Vagina (tissue), 2 donors: ENCODE measurements at regions not wholly inside any gene's neighbourhood (a gene's known extent, or its start where the extent isn't known, plus 50 kb on each side); places are given as distances from the start of the nearest gene placed in this dataset.

Experiments used
- DNase-seq, 2 donors: peaks; one replicate each; pipeline ENCODE4 v3.0.0-alpha.2; 2017; ENCODE audit errors: extremely low spot score in 2 of 2
- H3K27ac ChIP-seq: fragments of 200-600 bp; sonication (generic); one replicate; pipeline ENCODE4 v1.5.1; 2019
- H3K27me3 ChIP-seq: fragments of 200-600 bp; sonication (generic); one replicate; pipeline ENCODE4 v1.5.1; 2019
- H3K36me3 ChIP-seq, 2 donors: fragments of 200-600 bp; sonication (generic); one replicate each; pipeline ENCODE4 v1.5.1; 2017 to 2019
- H3K4me1 ChIP-seq: fragments of 200-600 bp; sonication (generic); one replicate; pipeline ENCODE4 v1.5.1; 2019
- H3K4me3 ChIP-seq, 2 donors: fragments of 200-600 bp; sonication (generic); 1 replicate in 1 of 2; 2 replicates in 1 of 2; pipeline ENCODE4 v1.5.1; 2016 to 2019
- H3K9me3 ChIP-seq: fragments of 200-600 bp; sonication (generic); one replicate; pipeline ENCODE4 v1.5.1; 2019
- CTCF ChIP-seq, 3 experiments: fragments of 450-650 bp in 2 of 3; fragments of 200-600 bp in 1 of 3; sonication (generic) in 1 of 3; IDR thresholded peaks; one replicate each; pipeline ENCODE4 v1.5.1; 2017 to 2019; ENCODE audit warnings: antibody characterized with exemption in 3 of 3, mild to moderate bottlenecking in 2 of 3, moderate library complexity in 2 of 3
- POLR2A ChIP-seq, 2 donors: fragments of 450-650 bp; IDR thresholded peaks; one replicate each; pipeline ENCODE4 v1.6.1; 2017; ENCODE audit warnings: antibody characterized with exemption in 2 of 2, mild to moderate bottlenecking in 2 of 2, moderate library complexity in 2 of 2
- POLR2AphosphoS5 ChIP-seq, 2 donors: sonication (generic); formaldehyde crosslinking; IDR thresholded peaks; one replicate each; pipeline ENCODE4 v1.9.0; 2017; ENCODE audit warnings: antibody characterized with exemption in 2 of 2, mild to moderate bottlenecking in 2 of 2, low read depth in 1 of 2; ENCODE audit not compliant: insufficient read depth in 1 of 2
- intact Hi-C: fragments of 100-400 bp; cut with DNase I; formaldehyde crosslinking; loops from one replicate; pipeline ENCODE4 v1.15.1; 2023

DNA sequence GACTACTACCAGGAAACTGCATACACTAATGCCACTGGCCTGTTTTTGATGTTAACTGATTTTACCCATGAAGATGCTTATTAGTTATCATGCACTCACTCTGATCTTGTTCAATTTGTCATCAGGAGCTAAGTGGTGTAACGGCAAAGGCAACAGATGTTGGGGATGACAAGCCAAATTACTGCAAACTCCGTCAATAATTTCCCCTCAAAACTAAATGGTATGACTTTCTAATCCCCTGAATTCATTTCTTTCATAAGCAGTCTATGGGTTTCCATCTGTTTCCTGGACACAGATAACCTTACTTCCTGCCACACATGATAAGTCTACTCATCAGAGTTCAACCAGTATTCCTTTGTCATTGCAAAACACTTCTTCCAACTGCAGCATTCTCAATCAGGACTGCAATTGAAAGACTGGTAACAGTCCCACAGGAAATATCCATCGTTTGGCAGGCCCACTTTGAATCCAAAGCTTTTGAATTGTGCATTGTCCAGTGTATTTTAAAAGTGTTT, 96.2 kb upstream of the SMC2 start:
- Histone ChIP-seq H3K4me3 (no peak overlapping the region), H3K4me1 (no peaks in the 10 kb centered on the region), H3K27me3 (no peaks in the 10 kb centered on the region), H3K9me3 (no peaks in the 10 kb centered on the region), H3K36me3 (no peaks in the 10 kb centered on the region), H3K27ac (no peak overlapping the region)
- no peak for DNase-seq
- TF ChIP-seq POLR2AphosphoS5 (IDR thresholded peaks at IDR 0.05; ENCODE audit: insufficient read depth in 1 of 2, low read depth in 1 of 2) (no peak), CTCF (IDR thresholded peaks at IDR 0.05) (no peak), POLR2A (IDR thresholded peaks at IDR 0.05) (no peak)
- intact Hi-C loops: no loop called here

- TF ChIP-seq CTCF (IDR thresholded peaks at IDR 0.05) (no peak), POLR2AphosphoS5 (IDR thresholded peaks at IDR 0.05; ENCODE audit: insufficient read depth in 1 of 2, low read depth in 1 of 2) (no peak), POLR2A (IDR thresholded peaks at IDR 0.05) (no peak)
- no peaks in the 10 kb centered on the region for H3K9me3 ChIP-seq
- DNase-seq: no peak
- no peaks in the 10 kb centered on the region for H3K4me1 ChIP-seq
- H3K4me3 ChIP-seq: no peak overlapping the region
- no peaks in the 10 kb centered on the region for H3K36me3 ChIP-seq
- H3K27ac ChIP-seq: no peak overlapping the region
- intact Hi-C loops: no loop called here
- no peaks in the 10 kb centered on the region for H3K27me3 ChIP-seq
Observed at GRCh38 chr9:103999375-104000062, 94.6 kb upstream of the SMC2 start.

DNA sequence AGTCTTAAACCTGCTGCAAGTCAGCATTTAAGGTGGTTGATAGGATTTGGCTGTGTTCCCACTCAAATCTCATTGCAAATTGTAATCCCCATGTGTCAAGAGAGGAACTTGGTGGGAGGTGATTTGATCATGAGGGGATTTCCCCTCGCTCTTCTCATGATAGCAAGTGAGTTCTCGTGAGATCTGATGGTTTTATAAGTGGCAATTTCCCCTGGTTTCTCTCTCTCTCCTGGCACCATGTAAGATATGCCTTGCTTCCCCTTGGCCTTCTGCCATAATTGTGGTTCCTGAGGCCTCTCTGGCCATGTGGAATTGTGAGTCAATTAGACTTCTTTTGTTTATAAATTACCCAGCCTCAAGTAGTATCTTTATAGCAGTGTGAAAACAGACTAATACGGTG, 84.3 kb upstream of the SMC2 start:
- no peak overlapping the region for H3K27ac ChIP-seq
- no peak for TF ChIP-seq POLR2AphosphoS5 (IDR thresholded peaks at IDR 0.05; ENCODE audit: insufficient read depth in 1 of 2, low read depth in 1 of 2)
- TF ChIP-seq POLR2A (IDR thresholded peaks at IDR 0.05): no peak
- no peak for TF ChIP-seq CTCF (IDR thresholded peaks at IDR 0.05)

GRCh38 chr9:104022083-104022482, 72.0 kb upstream of the SMC2 start:
- no peaks in the 10 kb centered on the region for H3K9me3 ChIP-seq
- no peak overlapping the region for H3K27ac ChIP-seq
- H3K4me3 ChIP-seq: no peak overlapping the region
- no peak for DNase-seq
- intact Hi-C loops: no loop called here
- TF ChIP-seq POLR2AphosphoS5 (IDR thresholded peaks at IDR 0.05; ENCODE audit: insufficient read depth in 1 of 2, low read depth in 1 of 2): no peak
- no peak for TF ChIP-seq POLR2A (IDR thresholded peaks at IDR 0.05)
- no peak for TF ChIP-seq CTCF (IDR thresholded peaks at IDR 0.05)
- H3K36me3 ChIP-seq: no peaks in the 10 kb centered on the region
- H3K4me1 ChIP-seq: no peaks in the 10 kb centered on the region
- no peaks in the 10 kb centered on the region for H3K27me3 ChIP-seq

More for the DNA sequence above, 84.3 kb upstream of the SMC2 start:
- Histone ChIP-seq H3K9me3 (no peaks in the 10 kb centered on the region), H3K4me1 (no peaks in the 10 kb centered on the region), H3K36me3 (no peaks in the 10 kb centered on the region), H3K27me3 (no peaks in the 10 kb centered on the region), H3K4me3 (no peak overlapping the region)
- intact Hi-C loops: no loop called here
- no peak for DNase-seq

- no peak for TF ChIP-seq POLR2A (IDR thresholded peaks at IDR 0.05)
- no peak for TF ChIP-seq POLR2AphosphoS5 (IDR thresholded peaks at IDR 0.05; ENCODE audit: insufficient read depth in 1 of 2, low read depth in 1 of 2)
- TF ChIP-seq CTCF (IDR thresholded peaks at IDR 0.05): no peak
- Histone ChIP-seq H3K4me3 (no peak overlapping the region), H3K27me3 (no peaks in the 10 kb centered on the region), H3K9me3 (no peaks in the 10 kb centered on the region), H3K36me3 (no peaks in the 10 kb centered on the region), H3K27ac (no peak overlapping the region), H3K4me1 (no peaks in the 10 kb centered on the region)
- no peak for DNase-seq
- intact Hi-C loops: no loop called here
Observed at GRCh38 chr9:104025104-104025503, 69.0 kb upstream of the SMC2 start.
